Gastroesophageal sphincter (tissue), 3 donors: ENCODE measurements at regions not wholly inside any gene's neighbourhood (a gene's known extent, or its start where the extent isn't known, plus 50 kb on each side); places are given as distances from the start of the nearest gene placed in this dataset.

ENCODE experiments used
- CTCF ChIP-seq, 4 experiments: fragments of 200-600 bp in 2 of 4; fragments of 450-650 bp in 2 of 4; sonication (generic) in 1 of 4; IDR thresholded peaks; one replicate each; pipeline ENCODE4 v1.5.1; 2017 to 2019; ENCODE audit warnings: antibody characterized with exemption in 4 of 4, mild to moderate bottlenecking in 2 of 4, moderate library complexity in 2 of 4
- EP300 ChIP-seq: sonication (generic); formaldehyde crosslinking; IDR thresholded peaks from one replicate; pipeline ENCODE4 v1.6.1; 2017; ENCODE audit warnings: antibody characterized with exemption, mild to moderate bottlenecking
- POLR2A ChIP-seq, 2 donors: fragments of 450-650 bp; IDR thresholded peaks; one replicate each; pipeline ENCODE4 v1.6.1; 2017; ENCODE audit warnings: antibody characterized with exemption in 2 of 2, mild to moderate bottlenecking in 2 of 2, moderate library complexity in 1 of 2
- POLR2AphosphoS5 ChIP-seq: sonication (generic); formaldehyde crosslinking; IDR thresholded peaks from one replicate; pipeline ENCODE4 v1.6.1; 2017; ENCODE audit warnings: antibody characterized with exemption

GRCh38 chr20:53716395-53716794 lies 122.8 kb upstream of the ZNF217 start:
- TF ChIP-seq CTCF (IDR thresholded peaks at IDR 0.05) (no peak), EP300 (no peak), POLR2A (IDR thresholded peaks at IDR 0.05) (no peak), POLR2AphosphoS5 (no peak)
